DOHH2 (cell line): ENCODE measurements at regions not wholly inside any gene's neighbourhood (a gene's known extent, or its start where the extent isn't known, plus 50 kb on each side); places are given as distances from the start of the nearest gene placed in this dataset.
"Not testable (repeated sequence)": the region's sequence is repeated elsewhere in the genome, so short reads cannot be mapped to it uniquely, and the experiment has no call there.

Experiments
- H3F3A ChIP-seq: fragments of 200-600 bp; sonication (generic), shearing (Covaris generic); 2 replicates; pipeline ENCODE4 v1.6.0; 2016; ENCODE audit warnings: antibody characterized with exemption, mild to moderate bottlenecking; ENCODE audit not compliant: control insufficient read depth, insufficient read depth
- H3K27ac ChIP-seq: fragments of 200-600 bp; sonication (generic); 2 replicates; pipeline ENCODE4 v1.5.1; 2014; ENCODE audit warnings: low read depth, mild to moderate bottlenecking, low read length, moderate library complexity
- H3K27me3 ChIP-seq: fragments of 200-600 bp; sonication (generic); 2 replicates; pipeline ENCODE4 v1.6.1; 2014; ENCODE audit warnings: mild to moderate bottlenecking, low read length, mixed read lengths; ENCODE audit not compliant: control insufficient read depth
- H3K36me3 ChIP-seq: fragments of 200-600 bp; sonication (generic); 2 replicates; pipeline ENCODE4 v1.6.1; 2014; ENCODE audit warnings: mild to moderate bottlenecking, low read length, moderate library complexity, mixed read lengths; ENCODE audit not compliant: control insufficient read depth
- H3K4me1 ChIP-seq: fragments of 200-600 bp; sonication (generic); 2 replicates; pipeline ENCODE4 v1.6.1; 2014; ENCODE audit warnings: mild to moderate bottlenecking, low read length, mixed read lengths; ENCODE audit not compliant: control insufficient read depth
- H3K4me2 ChIP-seq: fragments of 200-600 bp; sonication (generic); 2 replicates; pipeline ENCODE4 v1.6.0; 2014; ENCODE audit warnings: mild to moderate bottlenecking, low read length, moderate library complexity
- H3K4me3 ChIP-seq: fragments of 200-600 bp; sonication (generic); 2 replicates; pipeline ENCODE4 v1.5.1; 2014; ENCODE audit warnings: mild to moderate bottlenecking, low read length, mixed read lengths
- H3K79me2 ChIP-seq: fragments of 200-600 bp; sonication (generic); 2 replicates; pipeline ENCODE4 v1.6.1; 2014; ENCODE audit warnings: mild to moderate bottlenecking, low read length, mixed read lengths; ENCODE audit not compliant: control insufficient read depth
- H3K9me2 ChIP-seq: fragments of 200-600 bp; sonication (generic); replicated peaks from 2 replicates; pipeline ENCODE4 v1.6.1; 2014; ENCODE audit warnings: mild to moderate bottlenecking, low read length, mixed read lengths; ENCODE audit not compliant: control insufficient read depth
- H3K9me3 ChIP-seq: fragments of 200-600 bp; sonication (generic); 2 replicates; pipeline ENCODE4 v1.6.1; 2014; ENCODE audit warnings: antibody characterized with exemption, low read length, mixed read lengths; ENCODE audit not compliant: control insufficient read depth, insufficient read depth
- H4K20me1 ChIP-seq: fragments of 200-600 bp; sonication (generic); 2 replicates; pipeline ENCODE4 v1.6.0; 2014; ENCODE audit warnings: low read depth, mild to moderate bottlenecking, antibody characterized with exemption, low read length, moderate library complexity; ENCODE audit not compliant: control insufficient read depth, insufficient read depth
- EZH2phosphoT487 ChIP-seq: fragments of 200-600 bp; sonication (generic); IDR thresholded peaks from 2 replicates; pipeline ENCODE4 v1.6.1; 2017; ENCODE audit warnings: borderline replicate concordance, mild to moderate bottlenecking, antibody characterized with exemption, low read length, moderate library complexity, mixed read lengths
- TF ChIP-seq, protein P1 (sequence below): fragments of 200-600 bp; sonication (generic); IDR thresholded peaks from one replicate; pipeline ENCODE4 v1.5.1; 2014; ENCODE audit warnings: antibody characterized with exemption, mild to moderate bottlenecking, low read depth, low read length; ENCODE audit not compliant: poor library complexity, severe bottlenecking

DNA sequence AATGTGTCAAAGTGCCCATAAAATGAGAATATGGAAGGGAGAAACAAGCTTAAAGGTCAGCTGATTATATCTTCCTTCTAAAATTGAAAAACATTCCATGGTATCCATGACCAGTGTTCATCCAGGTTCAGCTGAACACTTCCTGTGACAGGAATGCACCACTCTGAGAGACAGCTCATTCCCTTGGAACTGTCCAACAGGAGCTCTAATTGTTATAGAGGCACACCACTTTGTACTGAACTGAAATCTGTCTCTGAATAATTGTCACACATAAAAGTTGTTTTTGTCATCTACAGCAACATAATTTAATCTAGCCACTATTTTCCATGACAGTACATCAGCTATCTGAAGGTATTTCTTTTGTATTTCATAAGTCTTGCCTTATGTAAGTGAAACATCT is 195.9 kb upstream of the ZNF804A start:
- Histone ChIP-seq H3K79me2 (no peaks in the 10 kb centered on the region), H4K20me1 (no peaks in the 10 kb centered on the region), H3K27ac (no peak overlapping the region), H3F3A (no peaks in the 10 kb centered on the region), H3K4me2 (no peak overlapping the region), H3K9me2 (no peaks in the 10 kb centered on the region), H3K4me3 (no peak overlapping the region), H3K36me3 (no peaks in the 10 kb centered on the region), H3K27me3 (no peaks in the 10 kb centered on the region), H3K4me1 (no peaks in the 10 kb centered on the region), H3K9me3 (peaks cover 1% of the 10 kb centered on the region; the same call in 1 of the 2 replicates)
- TF ChIP-seq, protein P1, sequence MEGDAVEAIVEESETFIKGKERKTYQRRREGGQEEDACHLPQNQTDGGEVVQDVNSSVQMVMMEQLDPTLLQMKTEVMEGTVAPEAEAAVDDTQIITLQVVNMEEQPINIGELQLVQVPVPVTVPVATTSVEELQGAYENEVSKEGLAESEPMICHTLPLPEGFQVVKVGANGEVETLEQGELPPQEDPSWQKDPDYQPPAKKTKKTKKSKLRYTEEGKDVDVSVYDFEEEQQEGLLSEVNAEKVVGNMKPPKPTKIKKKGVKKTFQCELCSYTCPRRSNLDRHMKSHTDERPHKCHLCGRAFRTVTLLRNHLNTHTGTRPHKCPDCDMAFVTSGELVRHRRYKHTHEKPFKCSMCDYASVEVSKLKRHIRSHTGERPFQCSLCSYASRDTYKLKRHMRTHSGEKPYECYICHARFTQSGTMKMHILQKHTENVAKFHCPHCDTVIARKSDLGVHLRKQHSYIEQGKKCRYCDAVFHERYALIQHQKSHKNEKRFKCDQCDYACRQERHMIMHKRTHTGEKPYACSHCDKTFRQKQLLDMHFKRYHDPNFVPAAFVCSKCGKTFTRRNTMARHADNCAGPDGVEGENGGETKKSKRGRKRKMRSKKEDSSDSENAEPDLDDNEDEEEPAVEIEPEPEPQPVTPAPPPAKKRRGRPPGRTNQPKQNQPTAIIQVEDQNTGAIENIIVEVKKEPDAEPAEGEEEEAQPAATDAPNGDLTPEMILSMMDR = no peak
- no peak for TF ChIP-seq EZH2phosphoT487

DNA sequence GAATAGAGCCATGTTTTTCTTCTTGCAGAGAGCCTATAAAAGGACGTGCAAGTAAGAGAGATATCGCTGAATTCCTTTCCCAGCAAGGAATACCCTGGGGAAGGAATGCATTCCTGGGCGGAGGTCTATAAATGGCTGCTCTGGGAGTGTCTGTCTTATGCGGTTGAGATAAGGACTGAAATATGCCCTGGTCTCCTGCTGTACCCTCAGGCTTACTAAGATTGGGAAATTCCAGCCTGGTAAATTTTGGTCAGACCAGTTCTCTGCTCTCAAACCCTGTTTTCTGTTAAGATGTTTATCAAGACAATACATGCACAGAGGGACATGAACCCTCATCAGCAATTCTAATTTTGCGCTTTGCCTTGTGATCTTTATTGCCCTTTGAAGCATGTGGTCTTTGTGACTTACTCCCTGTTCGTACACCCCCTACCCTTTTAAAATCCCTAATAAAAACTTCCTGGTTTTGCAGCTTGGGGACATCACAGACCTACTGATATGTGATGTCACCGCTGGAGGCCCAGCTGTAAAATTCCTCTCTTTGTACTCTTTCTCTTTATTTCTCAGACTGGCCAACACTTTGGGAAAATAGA is 191.2 kb upstream of the ZNF804A start:
- not testable (repeated sequence) for H3F3A ChIP-seq, H3K4me1 ChIP-seq, H3K4me2 ChIP-seq, H4K20me1 ChIP-seq, H3K9me3 ChIP-seq, H3K27ac ChIP-seq, H3K79me2 ChIP-seq, H3K9me2 ChIP-seq, H3K27me3 ChIP-seq, H3K36me3 ChIP-seq, H3K4me3 ChIP-seq

DNA sequence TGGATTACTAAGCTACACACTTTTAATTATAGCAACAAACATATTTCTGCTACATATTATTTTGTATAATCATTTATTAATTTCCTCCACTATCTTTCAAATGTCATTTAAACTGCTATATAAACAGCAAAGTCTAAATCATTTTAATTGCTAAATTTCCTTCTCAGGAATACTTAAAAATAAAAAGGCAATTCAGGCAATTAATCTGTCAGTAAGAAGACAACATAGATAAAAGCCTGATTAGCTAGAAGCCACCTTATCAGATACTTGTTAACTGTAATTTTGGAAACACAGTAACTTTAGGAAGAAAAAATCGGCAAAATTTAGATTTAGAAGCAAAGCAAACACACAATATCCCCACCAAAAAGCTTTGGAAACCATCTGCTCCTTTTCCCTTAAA is 188.2 kb upstream of the ZNF804A start:
- Histone ChIP-seq H3K27me3 (no peaks in the 10 kb centered on the region), H3K4me3 (no peak overlapping the region), H3K4me1 (no peaks in the 10 kb centered on the region), H4K20me1 (no peaks in the 10 kb centered on the region), H3K9me3 (peaks cover 4% of the 10 kb centered on the region; the same call in 1 of the 2 replicates), H3K36me3 (no peaks in the 10 kb centered on the region), H3K79me2 (no peaks in the 10 kb centered on the region), H3K4me2 (no peak overlapping the region), H3K9me2 (no peaks in the 10 kb centered on the region), H3K27ac (no peak overlapping the region), H3F3A (no peaks in the 10 kb centered on the region)
- TF ChIP-seq EZH2phosphoT487 = no peak
- TF ChIP-seq, protein P1 = no peak

DNA sequence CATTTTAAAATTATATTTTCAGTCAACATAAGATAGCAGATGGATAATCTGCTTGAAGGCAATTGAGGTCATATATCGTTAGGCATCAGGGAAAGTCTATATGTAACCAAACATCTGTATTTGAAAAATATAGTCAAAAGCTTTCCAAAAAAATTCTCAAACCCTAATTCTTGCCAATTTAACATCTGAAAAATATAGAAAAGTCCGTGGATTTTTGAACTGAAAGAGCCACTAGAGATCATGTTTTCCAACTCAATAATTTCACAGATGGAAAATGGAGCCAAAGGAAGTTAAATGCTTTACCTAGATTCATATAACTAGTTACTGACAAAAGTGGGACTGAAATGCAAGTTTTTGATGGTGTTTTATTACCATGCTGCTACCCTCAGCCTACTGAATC is 185.1 kb upstream of the ZNF804A start:
- no peak overlapping the region for H3K27ac ChIP-seq
- peaks cover 3% of the 10 kb centered on the region; the same call in 1 of the 2 replicates for H3K9me3 ChIP-seq
- H3F3A ChIP-seq = no peaks in the 10 kb centered on the region
- no peaks in the 10 kb centered on the region for H3K36me3 ChIP-seq
- no peak overlapping the region for H3K4me3 ChIP-seq
- H3K79me2 ChIP-seq = no peaks in the 10 kb centered on the region
- no peak for TF ChIP-seq EZH2phosphoT487
- TF ChIP-seq, protein P1 = no peak
- H3K9me2 ChIP-seq = no peaks in the 10 kb centered on the region
- H4K20me1 ChIP-seq = no peaks in the 10 kb centered on the region
- no peaks in the 10 kb centered on the region for H3K4me1 ChIP-seq
- no peak overlapping the region for H3K4me2 ChIP-seq
- H3K27me3 ChIP-seq = no peaks in the 10 kb centered on the region
